GM19239 (cell line): ENCODE measurements at regions not wholly inside any gene's neighbourhood (a gene's known extent, or its start where the extent isn't known, plus 50 kb on each side); places are given as distances from the start of the nearest gene placed in this dataset.

Experiments used
- DNase-seq: peaks from one replicate; pipeline ENCODE4 v3.0.0; 2011; ENCODE audit warnings: low spot score; ENCODE audit not compliant: insufficient read length
- FAIRE-seq: peaks from 2 replicates; lab custom pipeline; 2011; peaks lifted over from hg19 to GRCh38; lab: Jason Lieb, UNC

GRCh38 chr20:60206259-60206658 is 248.0 kb downstream of the CDH26 start:
- FAIRE-seq: no peak
- DNase-seq: peak; percentile 8

- FAIRE-seq (no peak), DNase-seq (no peak)
Measured at GRCh38 chr20:60209048-60209447, 250.8 kb downstream of the CDH26 start.

- DNase-seq (peak; percentile 34), FAIRE-seq (no peak)
Measured at GRCh38 chr20:60210779-60211617, 252.8 kb downstream of the CDH26 start.

GRCh38 chr20:60211618-60212463 is 253.6 kb downstream of the CDH26 start:
- no peak for DNase-seq

GRCh38 chr20:60212695-60213094 is 254.5 kb downstream of the CDH26 start:
- DNase-seq (no peak), FAIRE-seq (no peak)

More at GRCh38 chr20:60211618-60212463, 253.6 kb downstream of the CDH26 start:
- no peak for FAIRE-seq

- DNase-seq: no peak
- no peak for FAIRE-seq
Measured at GRCh38 chr20:60213126-60213893, 255.1 kb downstream of the CDH26 start.

- DNase-seq (no peak), FAIRE-seq (no peak)
Measured at GRCh38 chr20:60214901-60215815, 256.9 kb downstream of the CDH26 start.

- DNase-seq (no peak), FAIRE-seq (no peak)
Measured at GRCh38 chr20:60215816-60216730, 257.9 kb downstream of the CDH26 start.

- FAIRE-seq: no peak
- no peak for DNase-seq
Measured at GRCh38 chr20:60219231-60219630, 261.0 kb downstream of the CDH26 start.

GRCh38 chr20:60219984-60220562 is 261.9 kb downstream of the CDH26 start:
- no peak for FAIRE-seq
- no peak for DNase-seq

GRCh38 chr20:60220706-60221105 is 262.5 kb downstream of the CDH26 start:
- no peak for DNase-seq
- FAIRE-seq: no peak

GRCh38 chr20:60221593-60221992 is 263.4 kb downstream of the CDH26 start:
- FAIRE-seq (no peak), DNase-seq (no peak)

GRCh38 chr20:60222497-60222896 is 264.3 kb downstream of the CDH26 start:
- DNase-seq (no peak), FAIRE-seq (no peak)

- DNase-seq (no peak), FAIRE-seq (no peak)
Measured at GRCh38 chr20:60223174-60223573, 265.0 kb downstream of the CDH26 start.

GRCh38 chr20:60224914-60225313 is 266.7 kb downstream of the CDH26 start:
- no peak for FAIRE-seq
- peak; percentile 5 for DNase-seq

- DNase-seq (no peak), FAIRE-seq (no peak)
Measured at GRCh38 chr20:60228255-60228654, 270.0 kb downstream of the CDH26 start.

GRCh38 chr20:60232380-60232779 is 274.2 kb downstream of the CDH26 start:
- FAIRE-seq (no peak), DNase-seq (no peak)

- DNase-seq (no peak), FAIRE-seq (no peak)
Measured at GRCh38 chr20:60233018-60233630, 274.9 kb downstream of the CDH26 start.
